ENCODE measurements at regions not wholly inside any gene's neighbourhood (a gene's known extent, or its start where the extent isn't known, plus 50 kb on each side); places are given as distances from the start of the nearest gene placed in this dataset.

- DNase-seq (ENCODE audit: low spot score), result no peak
These were observed 707.0 kb upstream of the RBFOX1 start for GRCh38 chr16:6625606-6626005.

GRCh38 chr16:6618874-6619273 is 713.8 kb upstream of the RBFOX1 start:
- no peak for DNase-seq (ENCODE audit: low spot score)
- no peak for ATAC-seq

More at GRCh38 chr16:6625606-6626005, 707.0 kb upstream of the RBFOX1 start:
- ATAC-seq, result no peak

- ATAC-seq (no peak), DNase-seq (ENCODE audit: low spot score) (no peak)
These were observed 715.9 kb upstream of the RBFOX1 start for GRCh38 chr16:6616746-6617145.

- no peak for ATAC-seq
- DNase-seq (ENCODE audit: low spot score), result no peak
These were observed 717.0 kb upstream of the RBFOX1 start for GRCh38 chr16:6615636-6616035.

GRCh38 chr16:6611535-6611934 is 721.1 kb upstream of the RBFOX1 start:
- no peak for ATAC-seq
- DNase-seq (ENCODE audit: low spot score), result no peak

GRCh38 chr16:6605490-6605889 is 727.2 kb upstream of the RBFOX1 start:
- ATAC-seq, result no peak

GRCh38 chr16:6603780-6604325 is 728.8 kb upstream of the RBFOX1 start:
- DNase-seq (ENCODE audit: low spot score) (no peak), ATAC-seq (no peak)

More at GRCh38 chr16:6605490-6605889, 727.2 kb upstream of the RBFOX1 start:
- no peak for DNase-seq (ENCODE audit: low spot score)

- ATAC-seq, result no peak
- no peak for DNase-seq (ENCODE audit: low spot score)
These were observed 730.2 kb upstream of the RBFOX1 start for GRCh38 chr16:6602405-6602804.

GRCh38 chr16:6600167-6600566 is 732.5 kb upstream of the RBFOX1 start:
- ATAC-seq (no peak), DNase-seq (ENCODE audit: low spot score) (no peak)

- ATAC-seq (no peak), DNase-seq (ENCODE audit: low spot score) (no peak)
These were observed 738.8 kb upstream of the RBFOX1 start for GRCh38 chr16:6593799-6594198.

GRCh38 chr16:6576606-6577005 is 756.0 kb upstream of the RBFOX1 start:
- ATAC-seq, result no peak
- no peak for DNase-seq (ENCODE audit: low spot score)

GRCh38 chr16:6576113-6576512 is 756.5 kb upstream of the RBFOX1 start:
- ATAC-seq (no peak), DNase-seq (ENCODE audit: low spot score) (no peak)

- ATAC-seq, result no peak
- DNase-seq (ENCODE audit: low spot score), result no peak
These were observed 758.5 kb upstream of the RBFOX1 start for GRCh38 chr16:6574146-6574545.

GRCh38 chr16:6573577-6573976 is 759.1 kb upstream of the RBFOX1 start:
- no peak for ATAC-seq
- no peak for DNase-seq (ENCODE audit: low spot score)

- no peak for ATAC-seq
These were observed 761.6 kb upstream of the RBFOX1 start for GRCh38 chr16:6571044-6571443.

GRCh38 chr16:6570530-6570929 is 762.1 kb upstream of the RBFOX1 start:
- ATAC-seq, result no peak

More at GRCh38 chr16:6571044-6571443, 761.6 kb upstream of the RBFOX1 start:
- DNase-seq (ENCODE audit: low spot score), result no peak

GRCh38 chr16:6562986-6563385 is 769.7 kb upstream of the RBFOX1 start:
- no peak for ATAC-seq
- DNase-seq (ENCODE audit: low spot score), result no peak

More at GRCh38 chr16:6570530-6570929, 762.1 kb upstream of the RBFOX1 start:
- no peak for DNase-seq (ENCODE audit: low spot score)

- no peak for ATAC-seq
- DNase-seq (ENCODE audit: low spot score), result no peak
These were observed 772.1 kb upstream of the RBFOX1 start for GRCh38 chr16:6560306-6561100.

- no peak for DNase-seq (ENCODE audit: low spot score)
- no peak for ATAC-seq
These were observed 774.0 kb upstream of the RBFOX1 start for GRCh38 chr16:6558661-6559060.

- DNase-seq (ENCODE audit: low spot score) (no peak), ATAC-seq (no peak)
These were observed 774.5 kb upstream of the RBFOX1 start for GRCh38 chr16:6558126-6558525.

GRCh38 chr16:6557353-6558023 is 775.2 kb upstream of the RBFOX1 start:
- ATAC-seq, result no peak
- no peak for DNase-seq (ENCODE audit: low spot score)

- DNase-seq (ENCODE audit: low spot score) (no peak), ATAC-seq (no peak)
These were observed 783.2 kb upstream of the RBFOX1 start for GRCh38 chr16:6549415-6549814.
